HG03095 (cell line): ENCODE measurements at regions not wholly inside any gene's neighbourhood (a gene's known extent, or its start where the extent isn't known, plus 50 kb on each side); places are given as distances from the start of the nearest gene placed in this dataset.

Experiments
- ATAC-seq: cut with Tn5 transposase; IDR thresholded peaks from one replicate; pipeline ENCODE4 v1.9.1; 2021; ENCODE audit warnings: moderate library complexity; ENCODE audit not compliant: unreplicated experiment

DNA sequence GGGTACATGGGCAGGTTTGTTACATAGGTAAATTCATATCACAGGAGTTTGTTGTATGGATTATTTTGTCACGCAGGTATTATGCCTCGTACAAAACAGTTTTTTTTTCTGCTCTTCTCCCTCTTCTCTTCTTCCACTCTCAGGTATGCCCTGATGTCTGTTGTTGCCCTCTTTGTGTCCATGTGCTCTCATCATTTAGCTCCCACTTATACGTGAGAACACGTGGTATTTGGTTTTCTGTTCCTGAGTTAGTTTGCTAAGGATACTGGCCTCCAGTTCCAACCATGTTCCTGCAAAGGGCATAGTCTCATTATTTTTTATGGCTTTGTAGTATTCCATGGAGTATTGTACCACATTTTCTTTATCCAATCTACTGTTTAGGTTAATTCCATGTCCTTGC, 65.7 kb downstream of the UNC5CL start:
- no peak for ATAC-seq

DNA sequence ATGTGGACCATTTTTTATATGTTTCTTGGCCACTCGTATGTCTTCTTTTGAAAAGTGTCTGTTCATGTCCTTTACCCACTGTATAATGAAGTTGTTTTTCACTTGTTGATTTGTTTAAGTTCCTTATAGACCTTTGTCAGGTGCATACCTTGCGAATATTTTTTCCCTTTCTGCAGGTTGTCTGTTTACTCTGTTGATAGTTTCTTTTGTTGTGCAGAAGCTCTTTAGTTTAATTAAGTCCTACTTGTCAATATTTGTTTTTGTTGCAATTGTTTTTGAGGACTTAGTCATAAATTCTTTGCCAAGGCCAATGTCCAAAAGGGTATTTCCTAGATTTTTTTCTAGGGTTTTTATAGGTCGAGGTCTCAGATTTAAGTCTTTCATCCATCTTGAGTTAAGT, 66.2 kb downstream of the UNC5CL start:
- no peak for ATAC-seq

DNA sequence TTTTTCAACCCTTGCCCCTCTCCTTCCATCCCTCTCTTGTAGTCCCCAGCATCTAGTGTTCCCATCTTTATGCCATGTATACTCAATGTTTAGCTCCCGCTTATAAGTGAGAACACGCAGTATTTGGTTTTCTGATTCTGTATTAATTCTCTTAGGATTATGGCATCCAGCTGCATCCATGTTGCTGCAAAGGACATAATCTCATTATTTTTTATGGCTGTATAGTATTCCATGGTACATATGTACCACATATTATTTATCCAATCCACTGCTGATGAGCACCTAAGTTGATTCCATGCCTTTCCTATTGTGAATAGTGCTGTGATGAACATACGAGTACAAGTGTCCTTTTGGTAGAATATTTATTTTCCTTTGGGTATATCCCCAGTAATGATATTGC, 66.8 kb downstream of the UNC5CL start:
- no peak for ATAC-seq

DNA sequence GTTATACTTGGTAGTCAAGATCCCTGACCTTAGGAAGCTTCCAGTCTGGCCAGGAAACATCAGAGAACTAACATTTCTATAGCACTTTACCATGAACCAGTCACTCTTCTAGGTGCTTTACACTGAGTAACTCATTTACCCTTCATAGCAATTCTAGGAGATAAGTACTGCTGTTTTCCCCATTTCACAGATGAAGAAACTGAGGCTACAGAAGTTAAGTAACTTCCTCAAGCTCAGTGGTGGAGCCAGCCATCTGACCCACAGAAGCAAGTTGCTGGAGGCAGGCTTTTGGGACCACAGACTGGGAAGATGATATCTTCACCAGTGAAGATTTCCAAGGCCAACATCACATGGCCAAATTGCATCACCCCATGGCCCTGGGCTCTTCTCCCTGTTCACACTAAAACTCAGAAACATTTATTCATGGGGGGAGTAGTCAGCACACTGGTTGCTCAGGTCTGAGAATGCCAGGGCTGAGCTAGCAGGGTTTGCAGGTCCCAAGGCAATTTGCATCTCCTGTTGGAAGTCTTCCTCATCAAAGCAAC, 70.3 kb downstream of the UNC5CL start:
- ATAC-seq: no peak

DNA sequence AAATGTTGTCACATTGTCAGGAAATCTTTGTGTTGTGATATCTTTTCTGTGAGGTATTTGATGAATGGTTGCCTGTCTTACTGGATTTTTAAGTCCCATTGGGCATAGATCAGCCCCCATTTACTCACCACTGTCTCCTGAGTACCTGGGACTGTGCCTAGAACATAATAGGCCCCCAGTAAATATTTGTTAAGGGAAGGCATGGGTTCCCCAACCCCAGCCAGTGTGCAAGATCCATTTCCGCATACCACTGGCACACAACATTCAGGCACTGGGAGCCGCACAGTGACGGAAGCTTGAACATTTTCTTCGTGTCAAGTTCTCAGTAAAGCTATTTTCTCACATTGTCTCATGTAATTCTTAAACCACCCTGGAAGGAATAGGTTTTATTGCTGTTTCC, 72.2 kb downstream of the UNC5CL start:
- no peak for ATAC-seq

DNA sequence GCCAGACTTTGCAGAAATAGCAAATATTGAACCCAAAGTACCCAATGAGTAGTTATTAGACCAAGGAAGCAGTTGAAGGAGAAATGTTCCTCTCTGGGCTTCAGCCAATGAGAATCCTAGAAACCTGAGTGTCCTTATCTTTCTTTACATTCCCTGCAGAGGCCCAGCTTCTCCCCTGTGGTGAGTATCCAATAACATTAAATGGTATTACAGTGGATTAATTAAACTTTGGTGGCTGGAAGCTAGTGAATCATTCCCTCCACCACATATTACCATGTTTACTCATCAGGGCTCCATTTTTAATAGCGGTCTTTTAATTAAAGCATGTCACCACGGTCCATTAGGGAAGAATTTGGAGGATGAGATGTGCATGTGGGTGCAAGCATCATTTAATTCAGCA, 74.0 kb downstream of the UNC5CL start:
- no peak for ATAC-seq

DNA sequence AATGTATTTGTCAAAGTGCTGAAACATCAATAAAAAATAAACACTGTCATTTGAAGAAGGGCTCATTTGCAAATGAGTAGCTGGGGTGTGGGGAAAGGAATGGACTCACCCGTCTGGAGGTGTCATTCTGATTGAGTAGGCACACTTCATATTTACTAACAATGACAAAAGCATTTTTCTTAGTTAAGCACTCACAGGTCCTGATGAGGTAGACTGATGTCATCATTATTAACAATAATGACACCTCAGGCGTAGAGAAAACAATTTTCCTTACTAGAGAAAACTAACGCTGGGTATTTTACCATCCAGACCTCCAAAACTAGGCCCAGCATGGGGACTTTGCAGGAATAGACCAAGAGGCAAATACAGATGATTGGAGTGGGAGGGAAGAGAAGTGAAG, 76.0 kb downstream of the UNC5CL start:
- ATAC-seq: no peak

DNA sequence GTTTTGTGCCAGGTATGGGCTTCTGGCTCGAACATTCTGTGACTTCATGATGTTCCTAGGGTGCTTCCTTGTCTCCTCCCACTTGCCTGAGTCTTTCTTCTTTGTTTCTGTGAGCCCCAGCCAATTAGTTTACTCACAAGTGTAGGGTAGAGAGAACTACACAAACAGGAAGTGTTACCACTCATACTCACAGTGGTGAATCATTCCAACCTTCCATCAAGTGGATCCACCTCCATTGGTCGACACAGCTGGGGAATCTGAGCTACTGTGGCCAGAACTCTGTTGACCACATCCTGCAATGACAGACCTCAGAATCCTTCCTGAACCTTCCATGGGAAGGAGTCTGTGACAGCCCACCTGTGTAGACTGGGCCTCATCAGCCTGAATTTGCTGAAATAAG, 76.8 kb downstream of the UNC5CL start:
- ATAC-seq: no peak

DNA sequence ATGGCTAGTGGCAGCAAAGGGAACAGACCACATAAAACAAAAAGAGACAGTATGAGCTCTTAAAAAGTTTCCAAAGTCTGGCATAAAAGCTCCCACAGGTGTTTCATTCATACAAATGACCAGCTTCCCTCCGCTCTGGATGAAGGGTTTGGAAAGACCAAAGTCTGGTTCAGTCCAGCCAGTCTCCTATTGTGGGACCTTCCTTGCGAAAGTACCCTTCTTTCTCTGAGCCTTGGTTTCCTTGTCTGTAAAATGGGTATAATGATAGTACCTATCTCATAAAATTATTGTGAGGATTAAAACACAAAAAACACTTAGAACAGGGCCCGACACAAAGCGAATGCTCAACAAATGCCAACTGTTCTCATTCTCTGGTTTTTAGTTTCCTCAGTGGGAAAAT, 77.2 kb downstream of the UNC5CL start:
- ATAC-seq: no peak

DNA sequence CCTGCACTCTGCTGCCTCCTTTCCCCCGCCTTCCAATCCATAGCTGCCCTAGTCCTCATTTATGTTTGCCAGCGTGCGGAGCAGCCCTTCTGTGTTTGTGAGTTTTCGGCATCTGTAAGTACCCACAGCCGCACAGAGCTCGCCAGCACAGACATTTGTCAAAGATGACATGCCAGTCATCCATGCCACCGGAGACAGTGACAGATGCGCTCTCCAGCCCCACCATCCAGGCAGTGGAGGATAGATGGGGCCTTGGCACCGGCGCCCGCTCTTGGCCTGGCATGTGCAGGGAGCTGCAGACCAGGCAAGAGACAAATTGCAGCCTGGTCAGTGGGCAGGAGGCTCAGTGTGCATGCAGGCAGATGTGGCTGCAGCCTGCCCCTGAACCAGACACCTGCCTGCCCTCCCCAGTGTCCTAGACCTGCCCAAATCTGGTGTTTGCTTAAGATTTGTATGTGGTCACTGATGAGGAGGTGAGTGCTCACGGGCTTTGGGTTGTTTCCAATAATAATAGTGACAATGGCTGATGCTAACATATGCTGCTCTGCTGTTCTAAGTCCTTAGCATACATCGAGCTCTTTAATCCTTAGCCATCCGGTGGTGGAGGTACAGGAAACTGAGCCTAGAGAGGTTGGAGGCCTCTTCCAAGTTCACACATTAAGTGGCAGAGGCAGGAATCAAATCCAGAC, 78.1 kb downstream of the UNC5CL start:
- ATAC-seq: no peak

DNA sequence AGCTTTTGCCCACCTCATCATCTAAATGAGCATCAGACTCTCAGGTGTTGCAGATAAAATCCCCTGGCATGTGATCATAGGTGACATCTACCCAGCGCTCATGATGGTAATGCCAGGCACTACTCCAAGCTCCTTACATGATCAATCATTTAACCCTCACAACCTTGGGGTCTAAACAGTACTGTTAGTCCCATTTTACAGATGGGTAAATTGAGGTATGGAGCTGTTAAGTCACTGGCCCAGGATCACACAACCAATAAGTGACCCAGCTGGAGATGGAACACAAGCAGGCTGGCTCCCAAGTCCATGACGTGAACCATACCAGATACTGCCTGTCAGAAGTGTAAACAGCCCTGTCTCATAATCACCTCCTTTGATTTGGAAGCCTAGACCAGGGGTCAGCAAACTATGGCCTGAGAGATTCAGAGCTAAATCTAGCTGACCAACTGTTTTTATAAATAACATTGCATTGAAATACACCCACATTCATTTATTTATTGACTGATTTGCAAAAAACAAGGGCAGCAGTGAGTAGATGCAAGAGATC, 79.2 kb downstream of the UNC5CL start:
- no peak for ATAC-seq

DNA sequence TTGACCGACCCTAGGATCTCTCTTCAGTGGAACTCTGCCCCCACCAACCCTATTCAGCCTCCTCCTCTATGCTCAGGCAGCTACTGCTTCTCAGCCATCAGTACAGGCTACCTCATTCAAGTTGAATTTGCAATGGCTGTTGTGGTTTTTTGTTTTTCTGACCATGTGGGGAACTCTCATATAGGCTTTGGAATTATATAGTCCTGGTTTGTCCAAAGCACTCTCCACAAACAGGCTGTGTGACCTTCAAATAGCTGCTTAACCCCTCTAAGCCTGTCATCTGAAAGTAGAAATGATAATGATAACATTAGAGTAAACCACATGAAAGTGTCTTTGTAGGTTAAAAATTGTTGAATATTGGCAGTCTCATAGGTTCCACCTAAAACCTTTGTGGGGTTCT, 80.3 kb downstream of the UNC5CL start:
- ATAC-seq: no peak

DNA sequence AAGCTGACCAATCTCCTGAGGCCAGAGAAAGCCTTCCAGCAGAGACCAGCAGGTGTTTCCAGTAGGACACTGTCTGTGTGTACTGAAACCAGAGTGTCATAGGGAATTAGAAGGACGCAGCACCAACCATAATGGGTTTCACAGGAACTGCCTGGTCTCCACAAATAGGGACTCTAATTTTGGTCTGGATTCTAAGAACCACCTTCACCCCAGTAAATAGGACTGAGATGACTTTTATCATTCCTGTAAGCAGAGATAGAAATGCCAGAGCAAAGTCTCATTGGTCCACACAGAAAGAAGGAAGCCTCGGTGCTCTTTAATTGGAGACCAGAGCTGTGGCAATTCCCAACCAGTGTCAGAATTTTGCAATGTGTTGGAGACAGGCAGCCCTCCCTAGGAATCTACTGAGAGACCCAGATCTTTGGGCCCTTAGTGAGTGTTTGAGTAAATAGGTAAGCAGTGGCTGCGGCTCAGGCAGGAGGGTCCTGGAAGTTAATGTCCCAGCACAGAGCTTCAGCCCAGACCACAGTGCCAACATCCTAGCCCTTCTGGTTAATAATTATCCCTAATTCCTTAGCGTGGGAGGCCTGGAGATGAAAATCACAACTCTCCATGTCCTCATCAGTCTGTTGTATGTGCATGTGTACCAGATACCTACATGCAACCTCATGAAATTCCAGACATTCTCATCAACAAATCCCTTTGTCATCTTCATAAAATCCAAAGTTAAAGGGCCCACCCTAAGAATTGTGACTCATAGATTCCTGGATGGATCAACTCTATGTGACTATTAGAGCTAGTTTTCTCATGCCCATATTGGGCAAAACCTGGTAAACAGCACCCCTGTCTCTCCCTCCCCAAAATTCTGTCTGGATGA, 81.2 kb downstream of the UNC5CL start:
- no peak for ATAC-seq

DNA sequence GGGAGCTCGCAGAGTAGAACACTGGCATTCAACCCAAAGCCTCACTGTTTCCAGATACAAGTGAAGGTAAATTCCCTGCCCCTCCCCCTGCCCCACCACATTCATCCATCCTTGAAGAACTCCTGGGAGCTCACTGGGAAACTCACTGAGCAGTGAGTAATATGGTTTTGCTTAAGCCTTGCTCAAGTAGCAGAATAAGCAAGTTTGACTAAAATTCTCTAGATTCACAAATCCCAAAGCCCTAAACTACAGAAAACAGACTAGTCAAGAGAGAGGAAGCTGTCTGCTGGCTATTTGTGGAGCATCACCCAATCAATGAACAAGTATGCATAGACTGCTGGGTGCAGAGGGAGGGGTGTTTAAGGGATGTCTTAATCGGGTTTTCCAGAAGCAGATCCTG, 82.1 kb downstream of the UNC5CL start:
- no peak for ATAC-seq

DNA sequence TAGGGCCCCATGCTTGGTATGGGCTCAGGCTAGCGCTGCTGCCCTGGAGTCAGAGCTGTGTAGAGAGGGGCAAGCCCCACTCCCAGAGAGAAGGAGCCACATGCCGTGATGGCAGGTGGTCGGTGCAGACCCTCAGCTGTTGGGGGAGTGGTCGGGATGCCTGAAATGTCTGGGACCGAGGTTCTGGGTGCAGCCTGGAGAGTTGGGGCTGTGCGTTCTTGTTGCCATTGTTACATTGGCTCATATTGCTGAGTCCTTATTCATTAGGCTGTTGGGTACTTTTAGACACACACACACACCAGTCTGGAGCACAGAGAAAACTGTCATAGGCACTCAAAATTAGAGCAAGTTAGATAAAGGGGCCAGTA, 83.9 kb downstream of the UNC5CL start:
- no peak for ATAC-seq

DNA sequence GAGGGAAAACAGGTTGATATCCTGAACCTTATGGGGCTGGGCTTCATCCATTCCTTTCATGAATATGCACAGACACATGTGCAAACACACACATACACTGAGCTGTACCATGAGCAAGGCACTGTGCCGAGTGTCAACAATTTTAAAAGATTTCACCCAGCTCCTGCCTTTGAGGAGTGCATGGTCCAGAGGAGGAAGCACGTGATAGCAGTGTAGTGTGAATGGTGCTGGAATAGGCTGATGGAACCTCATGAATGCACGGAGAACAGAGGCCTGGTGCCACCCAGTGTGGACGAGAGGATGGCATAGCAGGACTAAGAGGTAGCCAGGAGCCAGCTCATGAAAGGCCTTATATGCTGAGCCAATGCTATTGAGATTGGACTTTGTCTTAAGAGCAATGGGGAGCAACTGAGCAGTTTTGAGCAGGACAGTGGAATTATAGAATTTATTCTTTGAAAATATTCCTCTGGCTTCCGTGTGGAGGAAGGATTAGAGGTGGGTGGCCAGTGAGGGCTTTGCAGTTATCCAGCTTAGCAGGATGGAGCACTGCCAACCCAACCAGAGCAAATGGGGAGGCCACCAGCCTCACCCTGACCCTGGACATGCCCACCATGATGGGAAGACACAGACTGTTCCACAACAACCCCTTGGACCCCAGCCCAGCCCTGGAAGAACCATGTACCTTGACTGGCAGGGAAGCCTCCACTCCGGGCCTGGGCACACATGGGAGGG, 84.4 kb downstream of the UNC5CL start:
- ATAC-seq: no peak

DNA sequence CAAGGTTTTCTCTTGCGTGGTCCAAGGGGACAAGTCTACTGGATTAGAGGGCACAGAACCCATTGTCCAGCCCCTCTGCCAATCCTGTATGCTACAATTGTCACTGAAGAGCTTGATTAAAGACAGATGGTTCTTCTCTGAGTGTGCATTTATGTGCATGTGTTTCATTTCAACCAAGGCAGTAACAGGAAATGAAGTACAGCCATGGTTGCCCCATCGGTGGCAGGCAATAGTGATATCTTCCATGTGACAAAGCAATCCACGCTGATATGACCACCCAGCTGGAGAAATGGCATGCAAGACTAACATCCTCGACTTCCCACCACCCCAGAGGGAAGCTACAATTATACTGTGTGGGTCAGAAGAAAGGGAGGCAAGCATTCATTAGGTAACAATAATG, 85.5 kb downstream of the UNC5CL start:
- ATAC-seq: no peak

DNA sequence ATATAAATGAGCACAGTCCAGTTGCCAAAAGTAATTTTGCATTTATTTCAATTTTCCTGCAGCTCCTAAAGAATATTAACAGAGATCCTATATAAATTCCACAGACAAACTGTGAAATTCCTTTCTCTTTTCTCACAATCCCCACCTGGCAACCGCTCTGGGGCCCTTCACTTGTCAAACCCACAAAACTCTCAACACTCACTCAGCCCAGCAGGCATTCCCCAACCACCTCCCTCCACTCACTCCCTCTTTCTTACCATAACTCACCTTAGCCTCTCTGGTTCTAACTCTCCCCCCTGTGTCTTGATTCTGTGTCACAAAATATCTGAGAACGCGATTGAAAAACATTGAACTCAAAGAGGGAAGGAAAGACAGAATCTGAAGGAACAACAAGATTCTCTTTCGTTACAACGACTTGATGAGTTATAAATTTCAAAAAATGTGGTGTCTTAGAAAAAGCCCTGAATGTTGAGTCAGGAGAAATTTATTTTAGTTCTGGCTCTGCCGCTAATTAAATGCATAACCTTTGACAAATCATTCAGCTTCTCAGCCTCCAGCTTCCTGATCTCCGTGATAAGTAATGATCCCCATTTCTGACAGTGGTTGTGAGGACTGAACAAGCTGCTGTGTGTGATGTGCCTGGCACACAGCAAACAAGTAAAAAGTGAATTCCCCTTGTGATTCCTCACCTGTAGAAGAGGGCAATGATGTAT, 87.9 kb downstream of the UNC5CL start:
- no peak for ATAC-seq

DNA sequence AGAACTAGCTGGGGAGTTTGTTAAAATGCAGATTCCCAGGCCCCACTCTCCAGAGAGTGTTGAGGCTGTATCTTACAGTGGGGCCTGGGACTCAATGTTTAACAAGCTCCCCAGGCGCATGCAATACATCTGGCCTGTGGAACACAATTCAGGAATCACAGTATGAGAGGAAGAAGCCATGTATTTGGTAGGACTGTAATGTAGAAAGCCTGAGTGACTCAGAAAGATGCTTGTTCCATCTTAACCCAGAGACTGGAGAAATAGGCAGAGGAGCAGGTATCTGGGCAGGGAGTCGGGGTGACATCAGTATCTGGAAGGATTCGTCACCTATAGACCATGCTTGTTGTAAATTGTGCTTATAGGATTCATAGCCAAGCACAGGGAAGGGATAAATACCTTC, 90.5 kb downstream of the UNC5CL start:
- ATAC-seq: no peak

DNA sequence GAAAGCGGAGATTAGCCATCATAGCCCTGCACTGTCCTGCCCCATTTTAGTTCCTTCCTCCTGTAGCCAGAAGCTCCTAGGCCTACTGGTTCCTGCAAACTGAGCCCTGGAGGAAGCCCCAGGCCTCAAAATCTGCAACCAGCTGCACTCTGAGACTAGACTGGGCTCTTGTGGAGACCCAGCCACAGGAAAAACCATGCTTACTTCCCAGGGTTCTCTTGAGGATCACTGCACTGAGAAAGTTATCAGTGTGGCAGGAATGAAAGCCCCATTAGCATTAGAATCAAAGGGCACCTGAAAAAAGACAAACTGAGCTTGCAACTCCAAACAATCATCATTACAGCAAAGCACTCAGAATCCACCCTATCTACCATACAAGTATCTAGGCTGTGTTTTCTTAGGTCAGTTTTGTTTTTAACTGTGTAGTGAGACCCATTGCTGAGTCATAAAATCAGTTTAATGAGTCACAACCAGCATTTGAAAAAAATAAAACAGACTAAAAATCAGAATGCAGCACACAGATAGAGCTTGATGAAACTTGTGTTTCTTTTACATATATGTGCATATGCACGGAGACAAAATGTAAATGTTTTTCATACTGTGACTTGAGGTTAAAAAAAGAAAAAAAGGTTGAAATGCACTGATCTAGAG, 91.0 kb downstream of the UNC5CL start:
- no peak for ATAC-seq
